Panc1 (cell line): ENCODE measurements at regions not wholly inside any gene's neighbourhood (a gene's known extent, or its start where the extent isn't known, plus 50 kb on each side); places are given as distances from the start of the nearest gene placed in this dataset.

Experiments
- ATAC-seq: fragments of 200-7000 bp; cut with Tn5 transposase; 2 replicates; pipeline ENCODE4 v1.9.1; 2020; ENCODE audit warnings: mild to moderate bottlenecking, moderate library complexity
- BruUV-seq: library from RNA; stranded (reverse); fragments of 400-500 nt; replicated peaks from 2 replicates; lab custom pipeline; 2021; lab: Mats Ljungman, UMichigan
- CTCF ChIA-PET: fragments of 300-600 bp; sonication (Branson Sonifier 250); formaldehyde crosslinking; loops from one replicate; lab custom pipeline; 2022; ENCODE audit warnings: antibody characterized with exemption; lab: Charles Lee
- POLR2A ChIA-PET: fragments of 300-600 bp; sonication (Branson Sonifier 250); formaldehyde crosslinking; loops from one replicate; lab custom pipeline; 2022; ENCODE audit warnings: antibody characterized with exemption; lab: Charles Lee
- DNase-seq: peaks from one replicate; pipeline ENCODE4 v3.0.0-alpha.2; 2010; ENCODE audit warnings: low read depth, low spot score
- H3K27ac ChIP-seq: 2 replicates; pipeline ENCODE4 v1.5.1; 2011; ENCODE audit warnings: mild to moderate bottlenecking, low read length, inconsistent platforms
- H3K27me3 ChIP-seq: fragments of 200-500 bp; sonication (Bioruptor generic); 2 replicates; pipeline ENCODE4 v1.6.0; 2014; ENCODE audit warnings: low read length, inconsistent platforms; ENCODE audit not compliant: control insufficient read depth, insufficient read depth
- H3K36me3 ChIP-seq: fragments of 200-500 bp; sonication (Bioruptor generic); 2 replicates; pipeline ENCODE4 v1.5.1; 2014; ENCODE audit warnings: inconsistent platforms, mild to moderate bottlenecking, low read length, moderate library complexity; ENCODE audit not compliant: control insufficient read depth, insufficient read depth
- H3K4me1 ChIP-seq: 2 replicates; pipeline ENCODE4 v1.5.1; 2011; ENCODE audit warnings: inconsistent platforms, mild to moderate bottlenecking, low read length, moderate library complexity; ENCODE audit not compliant: control insufficient read depth, insufficient read depth
- H3K4me3 ChIP-seq, 2 experiments: 2 replicates each; pipeline ENCODE4 v1.5.1; 2011 to 2012; ENCODE audit warnings: low read depth in 2 of 2, low read length in 2 of 2, mild to moderate bottlenecking in 2 of 2, inconsistent platforms in 1 of 2, moderate library complexity in 1 of 2
- H3K9me3 ChIP-seq: fragments of 200-500 bp; sonication (Bioruptor generic); 2 replicates; pipeline ENCODE4 v1.5.1; 2014; ENCODE audit warnings: low read depth, mild to moderate bottlenecking, inconsistent platforms, low read length, moderate library complexity; ENCODE audit not compliant: control insufficient read depth, insufficient read depth
- POLR2AphosphoS5 ChIP-seq: IDR thresholded peaks from 2 replicates; pipeline ENCODE4 v1.6.1; 2012; ENCODE audit warnings: mild to moderate bottlenecking, low read depth, low read length, moderate library complexity
- REST ChIP-seq, 2 experiments: IDR thresholded peaks; 2 replicates each; pipeline ENCODE4 v1.6.1; 2011 to 2012; ENCODE audit warnings: low read depth in 2 of 2, control low read depth in 1 of 2, low read length in 1 of 2, mild to moderate bottlenecking in 1 of 2, moderate library complexity in 1 of 2; ENCODE audit not compliant: insufficient read depth in 1 of 2
- SIN3A ChIP-seq: IDR thresholded peaks from 2 replicates; pipeline ENCODE4 v1.6.1; 2012; ENCODE audit warnings: low read depth, mild to moderate bottlenecking, low read length, moderate library complexity, borderline replicate concordance; ENCODE audit not compliant: insufficient read depth
- TCF7L2 ChIP-seq: IDR thresholded peaks from 2 replicates; pipeline ENCODE4 v1.6.1; 2011; ENCODE audit warnings: mild to moderate bottlenecking, low read depth, low read length, inconsistent platforms
- in situ Hi-C: cut with HindIII; loops from 2 replicates; pipeline ENCODE4 v1.10.0; 2016; ENCODE audit warnings: low sequenced_read_pairs, low pct_unique_long_range_greater_than_20kb
- intact Hi-C: fragments of 100-400 bp; cut with micrococcal nuclease; formaldehyde crosslinking; loops from one replicate; pipeline ENCODE4 v1.10.0; 2022; ENCODE audit not compliant: unreplicated experiment
- TF ChIP-seq, protein P1 (sequence below): fragments of 450-650 bp; IDR thresholded peaks from 2 replicates; pipeline ENCODE4 v1.5.1; 2017; ENCODE audit warnings: mild to moderate bottlenecking

DNA sequence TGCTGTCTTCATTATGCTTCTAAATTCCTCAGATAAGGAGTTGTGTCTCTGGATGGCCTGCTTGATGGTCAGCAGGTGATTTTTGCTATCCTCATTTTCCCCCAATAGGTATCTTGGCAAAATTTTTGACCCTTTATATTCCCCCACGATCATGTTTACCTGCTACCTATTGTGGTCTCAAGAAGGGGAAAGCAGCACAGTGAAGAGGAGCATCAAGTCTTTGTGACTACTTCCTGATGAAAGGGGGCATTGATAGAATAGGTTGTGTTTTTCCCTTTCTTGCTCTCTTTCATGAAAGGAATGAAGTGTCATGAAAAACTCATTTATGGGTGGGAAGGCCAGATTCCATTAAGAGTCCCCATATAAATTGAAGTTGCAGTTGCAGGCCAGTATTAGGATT is 153.8 kb downstream of the KLF8 start:
- in situ Hi-C loops, result no loop called here
- POLR2A ChIA-PET, result no interaction called here
- H3K36me3 ChIP-seq, result no peaks in the 10 kb centered on the region

DNA sequence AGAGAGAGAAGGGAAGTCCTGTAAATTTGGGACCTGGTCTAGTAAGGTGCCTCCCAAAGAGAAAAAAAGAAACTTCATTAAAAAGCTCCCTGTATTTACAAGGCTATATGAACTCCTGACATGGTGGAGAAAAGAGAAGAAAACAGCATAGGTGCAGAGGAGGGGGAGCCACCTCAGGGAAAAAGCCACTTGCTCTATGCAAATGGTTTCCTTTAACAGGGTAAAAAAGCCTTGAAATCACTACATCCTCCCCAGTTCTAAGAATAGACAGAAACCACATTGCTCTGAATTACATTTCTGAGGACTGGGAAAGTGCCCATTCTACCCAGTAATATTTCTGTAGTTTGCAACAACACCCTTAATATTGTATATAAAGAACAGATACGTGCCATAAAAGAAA is 165.5 kb downstream of the KLF8 start:
- no peak for TF ChIP-seq TCF7L2
- TF ChIP-seq, protein P1, sequence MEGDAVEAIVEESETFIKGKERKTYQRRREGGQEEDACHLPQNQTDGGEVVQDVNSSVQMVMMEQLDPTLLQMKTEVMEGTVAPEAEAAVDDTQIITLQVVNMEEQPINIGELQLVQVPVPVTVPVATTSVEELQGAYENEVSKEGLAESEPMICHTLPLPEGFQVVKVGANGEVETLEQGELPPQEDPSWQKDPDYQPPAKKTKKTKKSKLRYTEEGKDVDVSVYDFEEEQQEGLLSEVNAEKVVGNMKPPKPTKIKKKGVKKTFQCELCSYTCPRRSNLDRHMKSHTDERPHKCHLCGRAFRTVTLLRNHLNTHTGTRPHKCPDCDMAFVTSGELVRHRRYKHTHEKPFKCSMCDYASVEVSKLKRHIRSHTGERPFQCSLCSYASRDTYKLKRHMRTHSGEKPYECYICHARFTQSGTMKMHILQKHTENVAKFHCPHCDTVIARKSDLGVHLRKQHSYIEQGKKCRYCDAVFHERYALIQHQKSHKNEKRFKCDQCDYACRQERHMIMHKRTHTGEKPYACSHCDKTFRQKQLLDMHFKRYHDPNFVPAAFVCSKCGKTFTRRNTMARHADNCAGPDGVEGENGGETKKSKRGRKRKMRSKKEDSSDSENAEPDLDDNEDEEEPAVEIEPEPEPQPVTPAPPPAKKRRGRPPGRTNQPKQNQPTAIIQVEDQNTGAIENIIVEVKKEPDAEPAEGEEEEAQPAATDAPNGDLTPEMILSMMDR, result no peak
- TF ChIP-seq POLR2AphosphoS5, result no peak
- TF ChIP-seq SIN3A, result no peak
- intact Hi-C loops (no loop called here), in situ Hi-C loops (no loop called here)
- ChIA-PET CTCF (no interaction called here), POLR2A (no interaction called here)
- ATAC-seq (no peak), DNase-seq (no peak)
- BruUV-seq, result no TSS peak
- H3K27me3 ChIP-seq, result no peaks in the 10 kb centered on the region
- no peak overlapping the region for H3K27ac ChIP-seq
- no peaks in the 10 kb centered on the region for H3K36me3 ChIP-seq
- no peak overlapping the region for H3K4me3 ChIP-seq
- no peaks in the 10 kb centered on the region for H3K9me3 ChIP-seq
- no peaks in the 10 kb centered on the region for H3K4me1 ChIP-seq

More for the DNA sequence above, 153.8 kb downstream of the KLF8 start:
- intact Hi-C loops, result no loop called here
- TF ChIP-seq TCF7L2, result no peak
- TF ChIP-seq, protein P1, result no peak
- no peak for TF ChIP-seq REST (IDR thresholded peaks at IDR 0.05; ENCODE audit: insufficient read depth in 1 of 2, low read depth in 2 of 2, low read length in 1 of 2)
- TF ChIP-seq SIN3A, result no peak
- TF ChIP-seq POLR2AphosphoS5, result no peak
- H3K4me3 ChIP-seq, result no peak overlapping the region
- no peak overlapping the region for H3K27ac ChIP-seq
- no peak for DNase-seq
- H3K27me3 ChIP-seq, result no peaks in the 10 kb centered on the region
- CTCF ChIA-PET, result no interaction called here
- no peaks in the 10 kb centered on the region for H3K4me1 ChIP-seq
- no TSS peak for BruUV-seq
- ATAC-seq, result no peak
- H3K9me3 ChIP-seq, result no peaks in the 10 kb centered on the region
